Peyer's patch (tissue), 4 donors: ENCODE measurements at regions not wholly inside any gene's neighbourhood (a gene's known extent, or its start where the extent isn't known, plus 50 kb on each side); places are given as distances from the start of the nearest gene placed in this dataset.

Experiments used
- CTCF ChIP-seq, 6 experiments: fragments of 450-650 bp in 4 of 6; fragments of 200-600 bp in 2 of 6; sonication (generic) in 1 of 6; IDR thresholded peaks; one replicate each; pipeline ENCODE4 v1.5.1; 2017 to 2019; ENCODE audit warnings: antibody characterized with exemption in 6 of 6, mild to moderate bottlenecking in 3 of 6, moderate library complexity in 1 of 6
- POLR2A ChIP-seq, 2 donors: fragments of 450-650 bp; IDR thresholded peaks; one replicate each; pipeline ENCODE4 v1.5.1; 2017; ENCODE audit warnings: antibody characterized with exemption in 2 of 2, mild to moderate bottlenecking in 2 of 2, moderate library complexity in 2 of 2

DNA sequence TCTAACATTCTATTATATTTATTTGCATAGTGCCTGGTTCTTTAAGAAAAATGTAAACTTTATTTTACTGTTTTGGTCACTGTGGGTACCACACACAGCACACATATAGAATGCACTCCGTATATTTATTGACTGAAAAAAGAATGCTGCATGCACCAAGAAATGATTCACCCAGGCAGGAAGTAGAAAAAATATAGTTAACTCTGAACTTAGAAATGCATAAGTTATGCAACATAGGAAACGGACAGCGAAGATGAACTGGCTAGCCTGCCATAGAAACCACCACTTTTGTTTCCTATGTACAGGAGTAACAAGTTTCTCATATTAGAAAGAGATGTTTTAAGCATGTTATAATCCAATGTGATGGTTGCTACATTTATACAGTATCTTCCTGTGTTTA is 635.8 kb downstream of the DSC3 start:
- TF ChIP-seq CTCF (IDR thresholded peaks at IDR 0.05) (no peak), POLR2A (IDR thresholded peaks at IDR 0.05) (no peak)
